Smooth muscle cell (in vitro differentiated cells): ENCODE measurements at regions not wholly inside any gene's neighbourhood (a gene's known extent, or its start where the extent isn't known, plus 50 kb on each side); places are given as distances from the start of the nearest gene placed in this dataset.

Experiments
- DNase-seq: peaks from one replicate; lab custom pipeline; 2025; ENCODE audit not compliant: unreplicated experiment; lab: John Stamatoyannopoulos, UW
- H2AFZ ChIP-seq: fragments of 200-600 bp; sonication (generic); 2 replicates; pipeline ENCODE4 v1.6.0; 2016; ENCODE audit warnings: antibody characterized with exemption, low read depth, mild to moderate bottlenecking
- H3F3A ChIP-seq: fragments of 200-600 bp; sonication (generic); 2 replicates; pipeline ENCODE4 v1.6.0; 2017; ENCODE audit warnings: antibody characterized with exemption, low read depth
- H3K27ac ChIP-seq: fragments of 200-600 bp; sonication (generic); 2 replicates; pipeline ENCODE4 v1.5.1; 2016; ENCODE audit warnings: low read depth, mild to moderate bottlenecking
- H3K27me3 ChIP-seq: fragments of 200-600 bp; sonication (generic); 2 replicates; pipeline ENCODE4 v1.6.1; 2016; ENCODE audit warnings: low read depth, mild to moderate bottlenecking
- H3K36me3 ChIP-seq: fragments of 200-600 bp; sonication (generic); 2 replicates; pipeline ENCODE4 v1.5.1; 2016; ENCODE audit warnings: low read depth
- H3K4me1 ChIP-seq: fragments of 200-600 bp; sonication (generic); 2 replicates; pipeline ENCODE4 v1.5.1; 2016; ENCODE audit warnings: low read depth
- H3K4me2 ChIP-seq: fragments of 200-600 bp; sonication (generic); 2 replicates; pipeline ENCODE4 v1.6.0; 2016; ENCODE audit warnings: mild to moderate bottlenecking
- H3K4me3 ChIP-seq: fragments of 200-600 bp; sonication (generic); 2 replicates; pipeline ENCODE4 v1.5.1; 2016; ENCODE audit warnings: mild to moderate bottlenecking
- H3K79me2 ChIP-seq: fragments of 200-600 bp; sonication (generic); 2 replicates; pipeline ENCODE4 v1.6.0; 2016; ENCODE audit warnings: low read depth, mild to moderate bottlenecking
- H3K9ac ChIP-seq: fragments of 200-600 bp; sonication (generic); 2 replicates; pipeline ENCODE4 v1.6.0; 2016; ENCODE audit warnings: low read depth
- H3K9me3 ChIP-seq: fragments of 200-600 bp; sonication (generic); replicated peaks from 2 replicates; pipeline ENCODE4 v1.5.1; 2016; ENCODE audit warnings: low read depth
- H4K20me1 ChIP-seq: fragments of 200-600 bp; sonication (generic); 2 replicates; pipeline ENCODE4 v1.6.0; 2016; ENCODE audit warnings: low read depth
- CTCF ChIP-seq: fragments of 200-600 bp; sonication (generic); IDR thresholded peaks from 2 replicates; pipeline ENCODE4 v1.5.1; 2017; ENCODE audit warnings: borderline replicate concordance, mild to moderate bottlenecking, antibody characterized with exemption; ENCODE audit not compliant: insufficient read depth, poor library complexity, severe bottlenecking
- WGBS: methylation state at CpG from one replicate; pipeline ENCODE4 v1.1.7; 2016; ENCODE audit warnings: low lambda C conversion rate; 5-methylcytosine and 5-hydroxymethylcytosine counted together

- no peaks in the 10 kb centered on the region for H3F3A ChIP-seq
- WGBS = 85% methylated on average over 4 of the region's 4 CpGs
- H3K27me3 ChIP-seq = no peaks in the 10 kb centered on the region
- H3K9ac ChIP-seq = no peak overlapping the region
- H3K27ac ChIP-seq = no peak overlapping the region
- H3K4me2 ChIP-seq = no peak overlapping the region
- H3K79me2 ChIP-seq = no peaks in the 10 kb centered on the region
- H3K4me3 ChIP-seq = no peak overlapping the region
- no peak for TF ChIP-seq CTCF
- no peak overlapping the region for H2AFZ ChIP-seq
- no peaks in the 10 kb centered on the region for H3K36me3 ChIP-seq
- peaks cover 4% of the 10 kb centered on the region for H3K4me1 ChIP-seq
- no peak for DNase-seq
- H4K20me1 ChIP-seq = no peaks in the 10 kb centered on the region
- no peaks in the 10 kb centered on the region for H3K9me3 ChIP-seq
Measured at GRCh38 chr2:7888876-7889275, 793.0 kb upstream of the ID2 start.

GRCh38 chr2:7891312-7891711 lies 790.5 kb upstream of the ID2 start:
- no peak overlapping the region for H3K27ac ChIP-seq
- no peak overlapping the region for H3K9ac ChIP-seq
- no peak overlapping the region for H3K4me2 ChIP-seq
- H3K4me3 ChIP-seq = no peak overlapping the region
- peaks cover 4% of the 10 kb centered on the region for H3K4me1 ChIP-seq
- no peaks in the 10 kb centered on the region for H3F3A ChIP-seq
- 83% methylated on average over 2 of the region's 2 CpGs for WGBS
- no peaks in the 10 kb centered on the region for H3K36me3 ChIP-seq
- H3K9me3 ChIP-seq = no peaks in the 10 kb centered on the region
- no peaks in the 10 kb centered on the region for H3K79me2 ChIP-seq
- no peaks in the 10 kb centered on the region for H4K20me1 ChIP-seq
- no peak overlapping the region for H2AFZ ChIP-seq
- no peaks in the 10 kb centered on the region for H3K27me3 ChIP-seq
- DNase-seq = no peak
- no peak for TF ChIP-seq CTCF

GRCh38 chr2:7895289-7895688 lies 786.6 kb upstream of the ID2 start:
- no peak overlapping the region for H3K4me2 ChIP-seq
- H3K4me3 ChIP-seq = no peak overlapping the region
- H3K79me2 ChIP-seq = no peaks in the 10 kb centered on the region
- no peak for TF ChIP-seq CTCF
- 96% methylated on average over 3 of the region's 3 CpGs for WGBS
- H3F3A ChIP-seq = no peaks in the 10 kb centered on the region
- H2AFZ ChIP-seq = no peak overlapping the region
- no peaks in the 10 kb centered on the region for H4K20me1 ChIP-seq
- no peaks in the 10 kb centered on the region for H3K4me1 ChIP-seq
- no peaks in the 10 kb centered on the region for H3K9me3 ChIP-seq
- no peak overlapping the region for H3K27ac ChIP-seq
- H3K27me3 ChIP-seq = no peaks in the 10 kb centered on the region
- no peaks in the 10 kb centered on the region for H3K36me3 ChIP-seq
- DNase-seq = no peak
- H3K9ac ChIP-seq = no peak overlapping the region

GRCh38 chr2:7896940-7897487 lies 784.8 kb upstream of the ID2 start:
- Histone ChIP-seq H3K9me3 (no peaks in the 10 kb centered on the region), H3K4me3 (no peak overlapping the region), H3F3A (no peaks in the 10 kb centered on the region), H4K20me1 (no peaks in the 10 kb centered on the region), H3K27me3 (no peaks in the 10 kb centered on the region), H2AFZ (no peak overlapping the region), H3K36me3 (no peaks in the 10 kb centered on the region), H3K4me2 (no peak overlapping the region), H3K9ac (no peak overlapping the region), H3K4me1 (no peaks in the 10 kb centered on the region), H3K79me2 (no peaks in the 10 kb centered on the region), H3K27ac (no peak overlapping the region)
- no peak for DNase-seq
- TF ChIP-seq CTCF = no peak
- WGBS = 93% methylated on average over 5 of the region's 5 CpGs
